Neural progenitor cell (in vitro differentiated cells): ENCODE measurements at regions not wholly inside any gene's neighbourhood (a gene's known extent, or its start where the extent isn't known, plus 50 kb on each side); places are given as distances from the start of the nearest gene placed in this dataset.

Source experiments
- EZH2 ChIP-seq: fragments of 200-600 bp; sonication (generic); IDR thresholded peaks from 2 replicates; pipeline ENCODE4 v1.6.1; 2017; ENCODE audit warnings: antibody characterized with exemption, mild to moderate bottlenecking, moderate library complexity
- EZH2phosphoT487 ChIP-seq: fragments of 200-600 bp; sonication (generic); IDR thresholded peaks from 2 replicates; pipeline ENCODE4 v1.6.1; 2017; ENCODE audit warnings: antibody characterized with exemption
- TF ChIP-seq, protein P1 (sequence below): fragments of 200-600 bp; sonication (generic); IDR thresholded peaks from 2 replicates; pipeline ENCODE4 v1.5.1; 2017; ENCODE audit warnings: antibody characterized with exemption, mild to moderate bottlenecking

DNA sequence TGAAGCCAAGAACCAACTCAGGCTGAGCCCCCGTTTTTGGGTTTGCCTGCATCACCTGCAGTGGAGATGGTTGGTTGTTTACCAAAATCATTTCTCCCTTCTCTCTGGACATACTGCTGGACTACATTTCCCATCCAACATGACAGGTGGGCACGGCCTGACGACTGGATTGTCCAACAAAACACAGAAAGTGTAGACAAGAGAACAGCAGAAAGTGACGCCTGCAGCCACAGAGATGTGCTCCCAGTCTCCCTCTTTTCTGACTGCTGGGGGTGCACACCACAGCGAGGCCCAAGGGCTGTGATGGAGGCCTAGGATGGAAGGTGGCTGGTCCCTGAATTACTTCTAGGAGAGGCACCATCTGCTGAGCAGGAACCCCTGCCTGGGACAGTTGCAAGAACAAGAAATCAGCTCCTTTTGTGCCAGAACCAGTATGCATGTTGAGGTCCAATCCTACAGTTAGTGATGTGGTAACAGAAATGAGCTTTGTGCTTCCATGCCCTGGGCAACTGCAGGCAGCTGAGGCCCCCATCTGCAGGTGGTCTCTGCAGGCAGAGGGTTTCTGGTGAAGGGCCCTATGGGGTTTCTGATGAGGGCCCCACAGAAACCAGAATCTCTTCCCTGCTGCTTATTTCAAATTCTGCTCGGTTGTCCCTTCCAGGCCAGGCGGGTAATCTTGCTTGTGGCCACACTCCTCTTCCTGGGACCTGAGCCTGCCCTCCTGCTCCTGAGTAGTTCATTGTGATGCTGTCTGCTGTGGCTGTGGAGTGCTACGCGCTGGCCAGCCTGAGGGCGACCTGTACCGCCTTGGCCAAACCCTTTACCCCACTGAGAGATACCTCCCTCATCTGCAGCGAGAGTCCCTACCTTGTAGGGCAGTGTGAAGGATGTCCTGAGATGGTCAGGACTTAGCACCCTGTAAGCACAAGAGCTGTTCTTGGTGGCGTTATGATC, 168.3 kb downstream of the ASB1 start:
- TF ChIP-seq, protein P1, sequence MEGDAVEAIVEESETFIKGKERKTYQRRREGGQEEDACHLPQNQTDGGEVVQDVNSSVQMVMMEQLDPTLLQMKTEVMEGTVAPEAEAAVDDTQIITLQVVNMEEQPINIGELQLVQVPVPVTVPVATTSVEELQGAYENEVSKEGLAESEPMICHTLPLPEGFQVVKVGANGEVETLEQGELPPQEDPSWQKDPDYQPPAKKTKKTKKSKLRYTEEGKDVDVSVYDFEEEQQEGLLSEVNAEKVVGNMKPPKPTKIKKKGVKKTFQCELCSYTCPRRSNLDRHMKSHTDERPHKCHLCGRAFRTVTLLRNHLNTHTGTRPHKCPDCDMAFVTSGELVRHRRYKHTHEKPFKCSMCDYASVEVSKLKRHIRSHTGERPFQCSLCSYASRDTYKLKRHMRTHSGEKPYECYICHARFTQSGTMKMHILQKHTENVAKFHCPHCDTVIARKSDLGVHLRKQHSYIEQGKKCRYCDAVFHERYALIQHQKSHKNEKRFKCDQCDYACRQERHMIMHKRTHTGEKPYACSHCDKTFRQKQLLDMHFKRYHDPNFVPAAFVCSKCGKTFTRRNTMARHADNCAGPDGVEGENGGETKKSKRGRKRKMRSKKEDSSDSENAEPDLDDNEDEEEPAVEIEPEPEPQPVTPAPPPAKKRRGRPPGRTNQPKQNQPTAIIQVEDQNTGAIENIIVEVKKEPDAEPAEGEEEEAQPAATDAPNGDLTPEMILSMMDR = no peak
- no peak for TF ChIP-seq EZH2
- TF ChIP-seq EZH2phosphoT487 = no peak
